ENCODE measurements at regions not wholly inside any gene's neighbourhood (a gene's known extent, or its start where the extent isn't known, plus 50 kb on each side); places are given as distances from the start of the nearest gene placed in this dataset.

- TF ChIP-seq CTCF (IDR thresholded peaks at IDR 0.05) (no peak), POLR2A (IDR thresholded peaks at IDR 0.05) (no peak)
Observed at GRCh38 chr9:113803811-113804589, 72.1 kb upstream of the ZNF618 start.
